ENCODE measurements at regions not wholly inside any gene's neighbourhood (a gene's known extent, or its start where the extent isn't known, plus 50 kb on each side); places are given as distances from the start of the nearest gene placed in this dataset.

- no peak overlapping the region for H4K8ac ChIP-seq (replicated peaks; ENCODE audit: insufficient read length, low read depth, low read length)
- H3K9me3 ChIP-seq (ENCODE audit: control insufficient read depth, low read depth, low read length), result no peaks in the 10 kb centered on the region
- no peak overlapping the region for H4K5ac ChIP-seq (ENCODE audit: insufficient read length, low read depth, low read length)
- H3K9me3 Mint-ChIP-seq, result peaks cover 0 to 2% of the 10 kb centered on the region in 2 experiments; a peak in 1 of 5 replicates
- no peak overlapping the region for H3K23ac ChIP-seq (ENCODE audit: insufficient read length, low read depth, low read length)
- no peaks in the 10 kb centered on the region for H3K23me2 ChIP-seq (ENCODE audit: insufficient read length, low read depth, low read length, poor library complexity, severe bottlenecking)
- no peak overlapping the region for H3K27ac ChIP-seq (ENCODE audit: insufficient read length, low read depth, low read length)
- H4K91ac ChIP-seq (ENCODE audit: insufficient read length, low read depth, low read length), result no peak overlapping the region
- no peak overlapping the region for H3K9ac ChIP-seq (ENCODE audit: extremely low read depth, insufficient read length, low read length)
- H3K4me3 Mint-ChIP-seq, result no peak overlapping the region
- TF ChIP-seq CTCF (conservative IDR thresholded peaks at IDR 0.05), result no peak
- H3K4me2 ChIP-seq (ENCODE audit: insufficient read depth, insufficient read length, low read length), result no peak overlapping the region
- H2BK15ac ChIP-seq (ENCODE audit: low read depth, low read length), result no peak overlapping the region
- H4K20me1 ChIP-seq (ENCODE audit: control insufficient read depth, insufficient read depth, insufficient read length), result no peaks in the 10 kb centered on the region
- no peak overlapping the region for H2BK20ac ChIP-seq (ENCODE audit: low read depth, low read length, poor library complexity, severe bottlenecking)
- no peak overlapping the region for H2BK5ac ChIP-seq (ENCODE audit: insufficient read length, low read length)
- H3K27me3 ChIP-seq (ENCODE audit: insufficient read depth, low read length), result no peaks in the 10 kb centered on the region
- no peak overlapping the region for H3T11ph ChIP-seq (ENCODE audit: low read length)
- no peak overlapping the region for H3K56ac ChIP-seq (ENCODE audit: insufficient read length, low read depth, low read length)
- H2AFZ ChIP-seq (ENCODE audit: low read length), result no peak overlapping the region
- no peak overlapping the region for H3K4ac ChIP-seq (ENCODE audit: low read depth, low read length)
- H3K27me3 Mint-ChIP-seq (ENCODE audit: low read depth), result no peaks in the 10 kb centered on the region
- no peak overlapping the region for H2BK120ac ChIP-seq (ENCODE audit: low read depth, low read length, poor library complexity, severe bottlenecking)
- H3K36me3 Mint-ChIP-seq (ENCODE audit: insufficient read depth in 1 of 3, low read depth in 3 of 3), result peaks cover 0 to 1% (median 0%) of the 10 kb centered on the region in 3 experiments; a peak in 2 of 7 replicates
- no peaks in the 10 kb centered on the region for H3K79me1 ChIP-seq (ENCODE audit: insufficient read depth, low read depth, low read length, poor library complexity, severe bottlenecking)
- no peak overlapping the region for H3K14ac ChIP-seq (ENCODE audit: insufficient read depth, low read length)
- H3K4me1 Mint-ChIP-seq, result 0 out of 4 replicates have a peak, but pooled peaks cover 0 to 2% of the 10 kb centered on the region in 2 experiments
- DNase-seq, result no peak
- WGBS (ENCODE audit: extremely low coverage, insufficient read length, low lambda C conversion rate), result no CpG with 5 or more reads among the region's 4 CpGs
- no peaks in the 10 kb centered on the region for H3K4me1 ChIP-seq (ENCODE audit: insufficient read depth, low read length)
- H2BK12ac ChIP-seq (ENCODE audit: insufficient read length, low read depth, low read length), result no peak overlapping the region
- H3K79me2 ChIP-seq (ENCODE audit: insufficient read depth, low read length), result no peaks in the 10 kb centered on the region
- no peak overlapping the region for H2AK5ac ChIP-seq (ENCODE audit: insufficient read length, low read length)
- H3K18ac ChIP-seq (ENCODE audit: insufficient read length, low read depth, low read length), result no peak overlapping the region
- H3K27ac Mint-ChIP-seq, result no peak overlapping the region
These were observed 1101.0 kb upstream of the SEMA6A start for GRCh38 chr5:117675646-117676045.
